Ascending aorta (tissue), 2 donors: ENCODE measurements at regions not wholly inside any gene's neighbourhood (a gene's known extent, or its start where the extent isn't known, plus 50 kb on each side); places are given as distances from the start of the nearest gene placed in this dataset.

Experiments used
- DNase-seq, 2 donors: peaks; one replicate each; pipeline ENCODE4 v3.0.0-alpha.2; 2019; ENCODE audit warnings: low spot score in 2 of 2
- H3K27ac ChIP-seq, 2 donors: fragments of 200-600 bp; sonication (generic); one replicate each; pipeline ENCODE4 v1.5.1; 2016 to 2017; ENCODE audit warnings: mild to moderate bottlenecking in 1 of 2
- H3K27me3 ChIP-seq: fragments of 200-600 bp; sonication (generic); one replicate; pipeline ENCODE4 v1.5.1; 2017
- H3K36me3 ChIP-seq, 2 donors: fragments of 200-600 bp; sonication (generic); one replicate each; pipeline ENCODE4 v1.5.1; 2016
- H3K4me1 ChIP-seq, 2 donors: fragments of 200-600 bp; sonication (generic); one replicate each; pipeline ENCODE4 v1.5.1; 2016 to 2017; ENCODE audit warnings: mild to moderate bottlenecking in 1 of 2
- H3K4me3 ChIP-seq, 2 donors: fragments of 200-600 bp; sonication (generic); one replicate each; pipeline ENCODE4 v1.5.1; 2016 to 2017; ENCODE audit warnings: mild to moderate bottlenecking in 1 of 2
- H3K9me3 ChIP-seq, 2 donors: fragments of 200-600 bp; sonication (generic); one replicate each; pipeline ENCODE4 v1.5.1; 2016
- CTCF ChIP-seq, 3 experiments: fragments of 200-600 bp in 2 of 3; fragments of 450-650 bp in 1 of 3; sonication (generic) in 2 of 3; IDR thresholded peaks; one replicate each; pipeline ENCODE4 v1.5.1; 2016 to 2019; ENCODE audit warnings: antibody characterized with exemption in 3 of 3, mild to moderate bottlenecking in 1 of 3, moderate library complexity in 1 of 3
- intact Hi-C: fragments of 100-400 bp; cut with DNase I; formaldehyde crosslinking; loops from one replicate; pipeline ENCODE4 v1.15.1; 2023

DNA sequence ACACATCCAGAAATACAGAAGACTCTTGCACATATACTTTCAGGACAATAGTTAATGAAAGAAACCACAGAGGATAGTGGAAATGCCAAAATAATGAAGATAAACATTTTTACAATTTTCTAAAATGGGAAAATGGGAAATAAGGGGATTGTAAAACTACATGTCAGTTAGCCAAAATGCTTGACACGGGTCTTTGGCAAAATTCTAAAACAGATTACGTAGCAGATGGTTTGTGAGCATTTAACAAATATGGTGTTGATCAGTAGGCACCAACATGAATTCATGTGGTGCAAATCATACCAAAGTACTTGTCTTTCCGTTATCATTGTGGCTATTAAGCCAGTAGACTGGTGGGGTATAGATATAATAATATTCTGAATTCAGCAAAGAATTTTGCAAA, 348.5 kb upstream of the ROBO1 start:
- TF ChIP-seq CTCF (IDR thresholded peaks at IDR 0.05), result no peak
- Histone ChIP-seq H3K9me3 (no peaks in the 10 kb centered on the region), H3K27ac (no peak overlapping the region), H3K36me3 (no peaks in the 10 kb centered on the region), H3K4me1 (no peaks in the 10 kb centered on the region), H3K27me3 (no peaks in the 10 kb centered on the region), H3K4me3 (no peak overlapping the region)
- no peak for DNase-seq
- intact Hi-C loops, result no loop called here

DNA sequence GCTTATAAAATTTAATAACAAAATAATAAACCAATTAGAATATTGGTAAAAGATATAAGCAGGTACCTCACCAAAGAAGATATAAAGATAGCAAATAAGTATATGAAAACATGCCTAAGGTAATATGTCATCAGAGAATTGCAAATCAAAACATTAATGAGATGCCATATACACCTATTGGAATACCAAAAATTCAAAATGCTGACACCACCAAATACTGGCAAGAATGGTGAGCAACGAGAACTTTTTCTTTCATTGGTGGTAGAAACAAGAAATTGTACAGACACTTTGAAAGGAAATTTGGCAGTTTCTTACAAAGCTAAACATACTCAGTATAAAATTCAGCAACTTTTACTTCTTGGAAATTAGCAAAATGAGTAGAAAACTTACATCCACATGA, 346.9 kb upstream of the ROBO1 start:
- TF ChIP-seq CTCF (IDR thresholded peaks at IDR 0.05), result no peak
- no peaks in the 10 kb centered on the region for H3K4me1 ChIP-seq
- H3K9me3 ChIP-seq, result no peaks in the 10 kb centered on the region
- no peaks in the 10 kb centered on the region for H3K27me3 ChIP-seq
- H3K36me3 ChIP-seq, result no peaks in the 10 kb centered on the region
- H3K27ac ChIP-seq, result no peak overlapping the region
- intact Hi-C loops, result no loop called here
- no peak overlapping the region for H3K4me3 ChIP-seq
- DNase-seq, result no peak

GRCh38 chr3:80113331-80113730, 345.5 kb upstream of the ROBO1 start:
- no peak for TF ChIP-seq CTCF (IDR thresholded peaks at IDR 0.05)
- no peaks in the 10 kb centered on the region for H3K9me3 ChIP-seq
- intact Hi-C loops, result no loop called here

DNA sequence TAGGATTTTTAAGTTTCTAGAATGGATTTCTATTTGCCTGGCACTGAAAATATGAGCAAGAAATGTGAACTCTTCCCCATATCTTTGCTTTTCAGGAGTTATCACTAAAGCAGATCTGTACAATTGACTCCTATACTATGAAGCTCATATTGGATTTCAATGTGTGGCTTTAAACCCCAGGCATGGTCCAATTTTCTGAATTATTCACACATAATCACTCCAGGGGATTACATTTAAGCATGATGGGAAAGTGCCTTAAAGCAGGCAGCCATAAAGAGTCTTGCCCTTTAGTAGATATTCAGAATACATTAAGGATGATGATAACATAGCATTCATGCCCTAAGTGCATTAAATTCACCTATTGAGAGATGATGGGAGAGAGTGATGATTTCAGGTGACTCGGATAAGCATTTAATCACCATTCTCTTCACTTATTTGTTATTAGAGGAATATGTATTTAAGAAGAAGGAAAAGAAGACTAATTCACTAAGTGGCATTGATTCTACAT, 331.8 kb upstream of the ROBO1 start:
- Histone ChIP-seq H3K36me3 (no peaks in the 10 kb centered on the region), H3K27ac (no peak overlapping the region), H3K27me3 (no peaks in the 10 kb centered on the region), H3K4me3 (no peak overlapping the region), H3K9me3 (no peaks in the 10 kb centered on the region), H3K4me1 (no peaks in the 10 kb centered on the region)
- no peak for TF ChIP-seq CTCF (IDR thresholded peaks at IDR 0.05)
- intact Hi-C loops, result no loop called here
- no peak for DNase-seq

More at GRCh38 chr3:80113331-80113730, 345.5 kb upstream of the ROBO1 start:
- Histone ChIP-seq H3K4me3 (no peak overlapping the region), H3K27ac (no peak overlapping the region), H3K4me1 (no peaks in the 10 kb centered on the region), H3K27me3 (no peaks in the 10 kb centered on the region), H3K36me3 (no peaks in the 10 kb centered on the region)
- DNase-seq, result no peak

DNA sequence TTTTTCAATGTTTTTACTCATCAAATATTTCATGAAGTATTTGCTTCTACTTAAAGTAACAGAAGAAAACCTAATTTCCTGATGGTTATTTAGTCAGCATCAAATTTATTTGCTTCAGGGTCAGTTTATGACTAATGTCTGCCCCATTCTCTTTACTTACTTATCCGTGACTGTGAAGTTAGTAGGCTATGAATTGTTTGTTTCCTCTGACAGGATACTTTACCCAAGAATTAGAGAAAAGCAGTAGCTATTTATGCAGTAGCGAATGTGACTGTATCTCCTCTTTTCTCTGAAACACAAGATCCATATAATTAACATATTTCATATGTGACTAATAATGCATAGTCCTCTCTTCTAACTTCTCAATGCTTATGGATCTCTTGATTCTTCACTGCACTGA, 329.9 kb upstream of the ROBO1 start:
- intact Hi-C loops, result no loop called here
- H3K27me3 ChIP-seq, result no peaks in the 10 kb centered on the region

More for the DNA sequence above, 329.9 kb upstream of the ROBO1 start:
- no peaks in the 10 kb centered on the region for H3K9me3 ChIP-seq
- H3K4me3 ChIP-seq, result no peak overlapping the region
- DNase-seq, result no peak
- TF ChIP-seq CTCF (IDR thresholded peaks at IDR 0.05), result no peak
- H3K4me1 ChIP-seq, result no peaks in the 10 kb centered on the region
- no peak overlapping the region for H3K27ac ChIP-seq
- no peaks in the 10 kb centered on the region for H3K36me3 ChIP-seq
